PFSK-1 (cell line): ENCODE measurements at regions not wholly inside any gene's neighbourhood (a gene's known extent, or its start where the extent isn't known, plus 50 kb on each side); places are given as distances from the start of the nearest gene placed in this dataset.

Experiments used
- SIN3A ChIP-seq: IDR thresholded peaks from 2 replicates; pipeline ENCODE4 v1.6.1; 2012; ENCODE audit warnings: mild to moderate bottlenecking, low read length, moderate library complexity, borderline replicate concordance; ENCODE audit not compliant: insufficient read depth
- TAF1 ChIP-seq: IDR thresholded peaks from 2 replicates; pipeline ENCODE4 v1.6.1; 2012; ENCODE audit warnings: low read length, control low read depth, borderline replicate concordance; ENCODE audit not compliant: insufficient read depth

GRCh38 chr3:193816028-193816395 is 223.0 kb downstream of the OPA1 start:
- TF ChIP-seq TAF1 = no peak
- no peak for TF ChIP-seq SIN3A
